B cell (primary cell): ENCODE measurements at regions not wholly inside any gene's neighbourhood (a gene's known extent, or its start where the extent isn't known, plus 50 kb on each side); places are given as distances from the start of the nearest gene placed in this dataset.

Experiments used
- EZH2 ChIP-seq: IDR thresholded peaks from 2 replicates; pipeline ENCODE4 v1.6.1; 2012; ENCODE audit warnings: borderline replicate concordance, low read depth, mild to moderate bottlenecking, moderate library complexity, low read length; ENCODE audit not compliant: insufficient read depth, poor library complexity, severe bottlenecking
- TF ChIP-seq, protein P1 (sequence below): fragments of 200-600 bp; IDR thresholded peaks from one replicate; pipeline ENCODE4 v1.8.0; 2022; ENCODE audit warnings: antibody characterized with exemption, mild to moderate bottlenecking

- TF ChIP-seq, protein P1, sequence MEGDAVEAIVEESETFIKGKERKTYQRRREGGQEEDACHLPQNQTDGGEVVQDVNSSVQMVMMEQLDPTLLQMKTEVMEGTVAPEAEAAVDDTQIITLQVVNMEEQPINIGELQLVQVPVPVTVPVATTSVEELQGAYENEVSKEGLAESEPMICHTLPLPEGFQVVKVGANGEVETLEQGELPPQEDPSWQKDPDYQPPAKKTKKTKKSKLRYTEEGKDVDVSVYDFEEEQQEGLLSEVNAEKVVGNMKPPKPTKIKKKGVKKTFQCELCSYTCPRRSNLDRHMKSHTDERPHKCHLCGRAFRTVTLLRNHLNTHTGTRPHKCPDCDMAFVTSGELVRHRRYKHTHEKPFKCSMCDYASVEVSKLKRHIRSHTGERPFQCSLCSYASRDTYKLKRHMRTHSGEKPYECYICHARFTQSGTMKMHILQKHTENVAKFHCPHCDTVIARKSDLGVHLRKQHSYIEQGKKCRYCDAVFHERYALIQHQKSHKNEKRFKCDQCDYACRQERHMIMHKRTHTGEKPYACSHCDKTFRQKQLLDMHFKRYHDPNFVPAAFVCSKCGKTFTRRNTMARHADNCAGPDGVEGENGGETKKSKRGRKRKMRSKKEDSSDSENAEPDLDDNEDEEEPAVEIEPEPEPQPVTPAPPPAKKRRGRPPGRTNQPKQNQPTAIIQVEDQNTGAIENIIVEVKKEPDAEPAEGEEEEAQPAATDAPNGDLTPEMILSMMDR, result no peak
- TF ChIP-seq EZH2, result no peak
Measured at GRCh38 chr9:96088510-96088909, 213.0 kb downstream of the ERCC6L2 start.
